SH-SY5Y (cell line): ENCODE measurements at regions not wholly inside any gene's neighbourhood (a gene's known extent, or its start where the extent isn't known, plus 50 kb on each side); places are given as distances from the start of the nearest gene placed in this dataset.

Experiments used
- GATA2 ChIP-seq: IDR thresholded peaks from 2 replicates; pipeline ENCODE4 v1.6.1; 2011; ENCODE audit warnings: mild to moderate bottlenecking, low read depth, low read length
- GATA3 ChIP-seq: IDR thresholded peaks from 2 replicates; pipeline ENCODE4 v1.6.1; 2011; ENCODE audit warnings: low read depth, mild to moderate bottlenecking, low read length, moderate library complexity

- TF ChIP-seq GATA2 = no peak
- TF ChIP-seq GATA3 = no peak
These were observed 1274.5 kb upstream of the TMEFF2 start for GRCh38 chr2:193469251-193469650.
